GM19467 (cell line): ENCODE measurements at regions not wholly inside any gene's neighbourhood (a gene's known extent, or its start where the extent isn't known, plus 50 kb on each side); places are given as distances from the start of the nearest gene placed in this dataset.
"Not testable (repeated sequence)": the region's sequence is repeated elsewhere in the genome, so short reads cannot be mapped to it uniquely, and the experiment has no call there.

Experiments used
- ATAC-seq: cut with Tn5 transposase; IDR thresholded peaks from one replicate; pipeline ENCODE4 v1.9.1; 2021; ENCODE audit warnings: mild to moderate bottlenecking, moderate library complexity; ENCODE audit not compliant: unreplicated experiment

- no peak for ATAC-seq
Measured at GRCh38 chr3:132084982-132085381, 50.2 kb upstream of the CPNE4 start.

- ATAC-seq = no peak
Measured at GRCh38 chr3:132087356-132087755, 52.5 kb upstream of the CPNE4 start.

GRCh38 chr3:132088291-132088690, 53.5 kb upstream of the CPNE4 start:
- ATAC-seq = no peak

GRCh38 chr3:132090921-132091320, 56.1 kb upstream of the CPNE4 start:
- ATAC-seq = no peak

- ATAC-seq = no peak
Measured at GRCh38 chr3:132116601-132117000, 81.8 kb upstream of the CPNE4 start.

GRCh38 chr3:132117642-132118041, 82.8 kb upstream of the CPNE4 start:
- ATAC-seq = no peak

- ATAC-seq = no peak
Measured at GRCh38 chr3:132119531-132119930, 84.7 kb upstream of the CPNE4 start.

- ATAC-seq = no peak
Measured at GRCh38 chr3:132124096-132124495, 89.3 kb upstream of the CPNE4 start.

GRCh38 chr3:132124651-132125284, 90.0 kb upstream of the CPNE4 start:
- ATAC-seq = no peak

- no peak for ATAC-seq
Measured at GRCh38 chr3:132134611-132135010, 99.8 kb upstream of the CPNE4 start.

GRCh38 chr3:132135628-132136333, 101.0 kb upstream of the CPNE4 start:
- no peak for ATAC-seq

- ATAC-seq = no peak
Measured at GRCh38 chr3:132136334-132136716, 101.5 kb upstream of the CPNE4 start.

GRCh38 chr3:132136902-132137301, 102.1 kb upstream of the CPNE4 start:
- not testable (repeated sequence) for ATAC-seq

GRCh38 chr3:132145833-132146232, 111.0 kb upstream of the CPNE4 start:
- no peak for ATAC-seq

- ATAC-seq = no peak
Measured at GRCh38 chr3:132154619-132155018, 119.8 kb upstream of the CPNE4 start.

GRCh38 chr3:132159145-132159544, 124.3 kb upstream of the CPNE4 start:
- no peak for ATAC-seq

- ATAC-seq = no peak
Measured at GRCh38 chr3:132160198-132160597, 125.4 kb upstream of the CPNE4 start.

GRCh38 chr3:132161608-132162007, 126.8 kb upstream of the CPNE4 start:
- no peak for ATAC-seq

- no peak for ATAC-seq
Measured at GRCh38 chr3:132164469-132165092, 129.8 kb upstream of the CPNE4 start.

- no peak for ATAC-seq
Measured at GRCh38 chr3:132167870-132168269, 133.1 kb upstream of the CPNE4 start.

- ATAC-seq = no peak
Measured at GRCh38 chr3:132174500-132174899, 139.7 kb upstream of the CPNE4 start.

GRCh38 chr3:132180337-132180791, 136.8 kb upstream of the ACP3 start:
- no peak for ATAC-seq
